ENCODE measurements at regions not wholly inside any gene's neighbourhood (a gene's known extent, or its start where the extent isn't known, plus 50 kb on each side); places are given as distances from the start of the nearest gene placed in this dataset.
A peak's percentile ranks its signal among the peaks of the same experiment; 100 is the strongest.

- no peaks in the 10 kb centered on the region for H3K9me3 Mint-ChIP-seq
- no peaks in the 10 kb centered on the region for H3K36me3 Mint-ChIP-seq (ENCODE audit: low read depth)
- no peaks in the 10 kb centered on the region for H3K4me1 Mint-ChIP-seq
- H3K27me3 Mint-ChIP-seq (ENCODE audit: low read depth): peaks cover 3% of the 10 kb centered on the region
- TF ChIP-seq CTCF (IDR thresholded peaks at IDR 0.05; ENCODE audit: unreplicated experiment in 3 of 3): no peak
- no peak overlapping the region for H3K27ac Mint-ChIP-seq
- no peak overlapping the region for H3K4me3 Mint-ChIP-seq
Measured at GRCh38 chr2:191530618-191531017, 147.3 kb upstream of the NABP1 start.

GRCh38 chr2:191533693-191534180 lies 144.2 kb upstream of the NABP1 start:
- H3K27me3 Mint-ChIP-seq (ENCODE audit: low read depth): peaks cover 9% of the 10 kb centered on the region
- TF ChIP-seq CTCF (IDR thresholded peaks at IDR 0.05; ENCODE audit: unreplicated experiment in 3 of 3): no peak

GRCh38 chr2:191537921-191538320 lies 140.0 kb upstream of the NABP1 start:
- no peak for TF ChIP-seq CTCF (IDR thresholded peaks at IDR 0.05; ENCODE audit: unreplicated experiment in 3 of 3)
- H3K9me3 Mint-ChIP-seq: no peaks in the 10 kb centered on the region
- H3K27ac Mint-ChIP-seq: no peak overlapping the region
- peaks cover 6% of the 10 kb centered on the region for H3K27me3 Mint-ChIP-seq (ENCODE audit: low read depth)
- no peaks in the 10 kb centered on the region for H3K36me3 Mint-ChIP-seq (ENCODE audit: low read depth)
- H3K4me3 Mint-ChIP-seq: no peak overlapping the region
- H3K4me1 Mint-ChIP-seq: no peaks in the 10 kb centered on the region

More at GRCh38 chr2:191533693-191534180, 144.2 kb upstream of the NABP1 start:
- Mint-ChIP-seq H3K27ac (no peak overlapping the region), H3K9me3 (no peaks in the 10 kb centered on the region), H3K36me3 (ENCODE audit: low read depth) (no peaks in the 10 kb centered on the region), H3K4me3 (no peak overlapping the region), H3K4me1 (no peaks in the 10 kb centered on the region)

- Mint-ChIP-seq H3K27ac (no peak overlapping the region), H3K36me3 (ENCODE audit: low read depth) (no peaks in the 10 kb centered on the region), H3K27me3 (ENCODE audit: low read depth) (peaks cover 6% of the 10 kb centered on the region), H3K9me3 (no peaks in the 10 kb centered on the region), H3K4me1 (no peaks in the 10 kb centered on the region), H3K4me3 (no peak overlapping the region)
- TF ChIP-seq CTCF (IDR thresholded peaks at IDR 0.05; ENCODE audit: unreplicated experiment in 3 of 3): no peak
Measured at GRCh38 chr2:191538334-191538903, 139.5 kb upstream of the NABP1 start.

GRCh38 chr2:191539068-191539467 lies 138.9 kb upstream of the NABP1 start:
- peak; percentile 56 to 66 (median 65) for TF ChIP-seq CTCF (IDR thresholded peaks at IDR 0.05; ENCODE audit: unreplicated experiment in 3 of 3)
- H3K4me1 Mint-ChIP-seq: no peaks in the 10 kb centered on the region
- H3K27ac Mint-ChIP-seq: no peak overlapping the region
- H3K4me3 Mint-ChIP-seq: no peak overlapping the region
- H3K27me3 Mint-ChIP-seq (ENCODE audit: low read depth): peaks cover 6% of the 10 kb centered on the region
- no peaks in the 10 kb centered on the region for H3K9me3 Mint-ChIP-seq
- H3K36me3 Mint-ChIP-seq (ENCODE audit: low read depth): no peaks in the 10 kb centered on the region

GRCh38 chr2:191540681-191541080 lies 137.3 kb upstream of the NABP1 start:
- Mint-ChIP-seq H3K4me1 (no peaks in the 10 kb centered on the region), H3K36me3 (ENCODE audit: low read depth) (no peaks in the 10 kb centered on the region), H3K27me3 (ENCODE audit: low read depth) (peaks cover 6% of the 10 kb centered on the region), H3K4me3 (no peak overlapping the region), H3K9me3 (no peaks in the 10 kb centered on the region), H3K27ac (no peak overlapping the region)
- TF ChIP-seq CTCF (IDR thresholded peaks at IDR 0.05; ENCODE audit: unreplicated experiment in 3 of 3): no peak

All from nephron (organoid).